Liver (tissue), 3 donors: ENCODE measurements at regions not wholly inside any gene's neighbourhood (a gene's known extent, or its start where the extent isn't known, plus 50 kb on each side); places are given as distances from the start of the nearest gene placed in this dataset.

Experiments used
- ATF3 ChIP-seq: IDR thresholded peaks from 2 replicates; pipeline ENCODE4 v1.6.1; 2016; ENCODE audit warnings: antibody characterized with exemption
- MAX ChIP-seq: IDR thresholded peaks from 2 replicates; pipeline ENCODE4 v1.6.1; 2016; ENCODE audit warnings: antibody characterized with exemption
- RAD21 ChIP-seq, 2 donors: IDR thresholded peaks; 2 replicates each; pipeline ENCODE4 v1.6.1; 2016; ENCODE audit warnings: antibody characterized with exemption in 2 of 2, mild to moderate bottlenecking in 2 of 2
- TF ChIP-seq, protein P1 (sequence below): fragments of 150-350 bp; IDR thresholded peaks from 2 replicates; pipeline ENCODE4 v1.5.1; 2017; ENCODE audit warnings: improper control_type of control experiment, low read depth, low read length; ENCODE audit not compliant: missing input control
- TF ChIP-seq, protein P2 (sequence below): IDR thresholded peaks from 2 replicates; pipeline ENCODE4 v1.6.1; 2016; ENCODE audit warnings: antibody characterized with exemption, mild to moderate bottlenecking
- donor health status: healthy.
- donor health status: healthy.

DNA sequence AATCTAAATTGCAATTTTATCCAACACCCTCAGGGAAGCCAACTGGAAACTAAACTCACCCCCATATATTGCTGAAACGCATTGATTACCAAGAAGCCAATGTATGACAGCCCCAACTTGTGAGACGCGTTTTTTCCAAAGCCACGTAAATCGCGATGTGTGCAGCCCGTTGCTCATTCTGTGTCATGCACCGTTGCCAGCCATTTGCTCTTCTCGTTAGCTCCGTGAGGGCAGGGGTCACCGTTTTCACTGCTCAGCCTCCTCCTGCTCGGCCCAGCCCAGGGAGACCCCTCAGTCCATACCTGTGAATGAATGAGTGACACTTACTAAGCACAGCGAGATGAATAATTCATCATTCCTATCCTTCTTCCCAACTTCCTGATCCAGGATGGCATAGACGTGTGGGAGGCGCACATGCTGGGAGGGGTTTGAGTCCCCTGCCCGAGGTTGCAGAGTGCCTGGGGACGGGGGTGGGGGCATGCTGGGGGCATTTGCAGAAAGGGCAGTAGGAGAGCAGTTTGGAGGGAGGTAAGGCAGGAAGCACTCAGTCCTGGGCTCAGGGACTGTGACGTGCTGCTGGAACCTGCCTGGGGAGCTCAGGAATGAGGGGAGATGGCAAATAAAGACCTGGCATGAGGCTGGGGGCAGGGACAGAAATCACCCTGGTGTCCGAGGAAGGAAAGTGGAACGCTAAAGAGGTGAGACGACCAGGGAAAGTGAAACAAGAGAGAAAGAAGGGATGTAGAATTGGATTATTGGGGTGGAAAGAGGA is 104.2 kb upstream of the SDK1 start:
- TF ChIP-seq MAX (no peak), RAD21 (IDR thresholded peaks at IDR 0.05) (no peak), ATF3 (no peak)
- TF ChIP-seq, protein P1, sequence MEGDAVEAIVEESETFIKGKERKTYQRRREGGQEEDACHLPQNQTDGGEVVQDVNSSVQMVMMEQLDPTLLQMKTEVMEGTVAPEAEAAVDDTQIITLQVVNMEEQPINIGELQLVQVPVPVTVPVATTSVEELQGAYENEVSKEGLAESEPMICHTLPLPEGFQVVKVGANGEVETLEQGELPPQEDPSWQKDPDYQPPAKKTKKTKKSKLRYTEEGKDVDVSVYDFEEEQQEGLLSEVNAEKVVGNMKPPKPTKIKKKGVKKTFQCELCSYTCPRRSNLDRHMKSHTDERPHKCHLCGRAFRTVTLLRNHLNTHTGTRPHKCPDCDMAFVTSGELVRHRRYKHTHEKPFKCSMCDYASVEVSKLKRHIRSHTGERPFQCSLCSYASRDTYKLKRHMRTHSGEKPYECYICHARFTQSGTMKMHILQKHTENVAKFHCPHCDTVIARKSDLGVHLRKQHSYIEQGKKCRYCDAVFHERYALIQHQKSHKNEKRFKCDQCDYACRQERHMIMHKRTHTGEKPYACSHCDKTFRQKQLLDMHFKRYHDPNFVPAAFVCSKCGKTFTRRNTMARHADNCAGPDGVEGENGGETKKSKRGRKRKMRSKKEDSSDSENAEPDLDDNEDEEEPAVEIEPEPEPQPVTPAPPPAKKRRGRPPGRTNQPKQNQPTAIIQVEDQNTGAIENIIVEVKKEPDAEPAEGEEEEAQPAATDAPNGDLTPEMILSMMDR, result no peak
- TF ChIP-seq, protein P2, sequence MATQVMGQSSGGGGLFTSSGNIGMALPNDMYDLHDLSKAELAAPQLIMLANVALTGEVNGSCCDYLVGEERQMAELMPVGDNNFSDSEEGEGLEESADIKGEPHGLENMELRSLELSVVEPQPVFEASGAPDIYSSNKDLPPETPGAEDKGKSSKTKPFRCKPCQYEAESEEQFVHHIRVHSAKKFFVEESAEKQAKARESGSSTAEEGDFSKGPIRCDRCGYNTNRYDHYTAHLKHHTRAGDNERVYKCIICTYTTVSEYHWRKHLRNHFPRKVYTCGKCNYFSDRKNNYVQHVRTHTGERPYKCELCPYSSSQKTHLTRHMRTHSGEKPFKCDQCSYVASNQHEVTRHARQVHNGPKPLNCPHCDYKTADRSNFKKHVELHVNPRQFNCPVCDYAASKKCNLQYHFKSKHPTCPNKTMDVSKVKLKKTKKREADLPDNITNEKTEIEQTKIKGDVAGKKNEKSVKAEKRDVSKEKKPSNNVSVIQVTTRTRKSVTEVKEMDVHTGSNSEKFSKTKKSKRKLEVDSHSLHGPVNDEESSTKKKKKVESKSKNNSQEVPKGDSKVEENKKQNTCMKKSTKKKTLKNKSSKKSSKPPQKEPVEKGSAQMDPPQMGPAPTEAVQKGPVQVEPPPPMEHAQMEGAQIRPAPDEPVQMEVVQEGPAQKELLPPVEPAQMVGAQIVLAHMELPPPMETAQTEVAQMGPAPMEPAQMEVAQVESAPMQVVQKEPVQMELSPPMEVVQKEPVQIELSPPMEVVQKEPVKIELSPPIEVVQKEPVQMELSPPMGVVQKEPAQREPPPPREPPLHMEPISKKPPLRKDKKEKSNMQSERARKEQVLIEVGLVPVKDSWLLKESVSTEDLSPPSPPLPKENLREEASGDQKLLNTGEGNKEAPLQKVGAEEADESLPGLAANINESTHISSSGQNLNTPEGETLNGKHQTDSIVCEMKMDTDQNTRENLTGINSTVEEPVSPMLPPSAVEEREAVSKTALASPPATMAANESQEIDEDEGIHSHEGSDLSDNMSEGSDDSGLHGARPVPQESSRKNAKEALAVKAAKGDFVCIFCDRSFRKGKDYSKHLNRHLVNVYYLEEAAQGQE, result no peak
